Keratinocyte (primary cell): ENCODE measurements at regions not wholly inside any gene's neighbourhood (a gene's known extent, or its start where the extent isn't known, plus 50 kb on each side); places are given as distances from the start of the nearest gene placed in this dataset.
"Not testable (repeated sequence)": the region's sequence is repeated elsewhere in the genome, so short reads cannot be mapped to it uniquely, and the experiment has no call there.

ENCODE experiments used
- DNase-seq: peaks from one replicate; pipeline ENCODE4 v3.0.0-alpha.2; 2011; ENCODE audit warnings: low read depth, missing footprints, low spot score
- FAIRE-seq: peaks from 2 replicates; lab custom pipeline; 2011; peaks lifted over from hg19 to GRCh38; lab: Jason Lieb, UNC
- H2AFZ ChIP-seq: 2 replicates; pipeline ENCODE4 v1.6.0; 2012; ENCODE audit warnings: low read length, control low read depth, inconsistent platforms; ENCODE audit not compliant: control insufficient read depth
- H3K27ac ChIP-seq: 2 replicates; pipeline ENCODE4 v1.5.1; 2011; ENCODE audit warnings: low read length; ENCODE audit not compliant: control insufficient read depth, insufficient read depth
- H3K27me3 ChIP-seq: 3 replicates; pipeline ENCODE4 v1.6.0; 2011; ENCODE audit warnings: low read length; ENCODE audit not compliant: control insufficient read depth, insufficient read depth; ENCODE audit errors: extremely low read depth
- H3K36me3 ChIP-seq, 2 experiments: 2 replicates in 1 of 2; 3 replicates in 1 of 2; pipeline ENCODE4 v1.5.1; 2011; ENCODE audit warnings: low read length in 2 of 2, mild to moderate bottlenecking in 1 of 2; ENCODE audit not compliant: control insufficient read depth in 2 of 2, insufficient read depth in 2 of 2; ENCODE audit errors: extremely low read depth in 1 of 2
- H3K4me1 ChIP-seq: 3 replicates; pipeline ENCODE4 v1.5.1; 2011; ENCODE audit warnings: low read length; ENCODE audit not compliant: control insufficient read depth, insufficient read depth; ENCODE audit errors: extremely low read depth
- H3K4me2 ChIP-seq: 3 replicates; pipeline ENCODE4 v1.6.0; 2011; ENCODE audit warnings: low read depth, low read length; ENCODE audit not compliant: control insufficient read depth, insufficient read depth; ENCODE audit errors: extremely low read depth
- H3K4me3 ChIP-seq, 3 experiments: fragments of 200-600 bp in 1 of 3; sonication (generic) in 1 of 3; 2 replicates in 2 of 3; 3 replicates in 1 of 3; pipeline ENCODE4 v1.5.1; 2011 to 2016; ENCODE audit warnings: low read length in 3 of 3, mild to moderate bottlenecking in 3 of 3, control low read depth in 2 of 3, inconsistent platforms in 1 of 3, low read depth in 1 of 3, mixed read lengths in 1 of 3, mixed run types in 1 of 3, moderate library complexity in 1 of 3; ENCODE audit not compliant: control insufficient read depth in 2 of 3, insufficient read depth in 2 of 3; ENCODE audit errors: extremely low read depth in 1 of 3
- H3K79me2 ChIP-seq: 2 replicates; pipeline ENCODE4 v1.6.0; 2012; ENCODE audit warnings: low read length; ENCODE audit not compliant: control insufficient read depth, insufficient read depth
- H3K9ac ChIP-seq: 3 replicates; pipeline ENCODE4 v1.6.0; 2011; ENCODE audit warnings: low read length; ENCODE audit not compliant: control insufficient read depth, insufficient read depth; ENCODE audit errors: extremely low read depth
- H3K9me1 ChIP-seq: 3 replicates; pipeline ENCODE4 v1.6.0; 2011; ENCODE audit warnings: low read length; ENCODE audit not compliant: control insufficient read depth, insufficient read depth; ENCODE audit errors: extremely low read depth
- H3K9me3 ChIP-seq: 2 replicates; pipeline ENCODE4 v1.5.1; 2012; ENCODE audit warnings: low read depth, low read length; ENCODE audit not compliant: control insufficient read depth
- H4K20me1 ChIP-seq: 3 replicates; pipeline ENCODE4 v1.6.0; 2011; ENCODE audit warnings: low read length; ENCODE audit not compliant: control insufficient read depth, insufficient read depth; ENCODE audit errors: extremely low read depth
- EZH2 ChIP-seq: IDR thresholded peaks from one replicate; pipeline ENCODE4 v1.6.1; 2012; ENCODE audit warnings: inconsistent platforms, mild to moderate bottlenecking, low read length, moderate library complexity
- dilution Hi-C: fragments of 300-500 bp; cut with MboI; formaldehyde crosslinking; loops from one replicate; pipeline ENCODE4 v1.7.0; 2020; ENCODE audit warnings: low sequenced_read_pairs; ENCODE audit not compliant: extremely low pct_ligation_motif_present
- TF ChIP-seq, protein P1 (sequence below), 3 experiments: IDR thresholded peaks in 1 of 3; conservative IDR thresholded peaks in 1 of 3; optimal IDR thresholded peaks in 1 of 3; 2 replicates in 2 of 3; 3 replicates in 1 of 3; pipeline versions ENCODE3 to v1.5.1; 2011; ENCODE audit warnings: low read length in 3 of 3, mild to moderate bottlenecking in 3 of 3, moderate library complexity in 2 of 3, control low read depth in 1 of 3, inconsistent platforms in 1 of 3; ENCODE audit not compliant: insufficient read depth in 2 of 3; ENCODE audit errors: extremely low read depth in 1 of 3

DNA sequence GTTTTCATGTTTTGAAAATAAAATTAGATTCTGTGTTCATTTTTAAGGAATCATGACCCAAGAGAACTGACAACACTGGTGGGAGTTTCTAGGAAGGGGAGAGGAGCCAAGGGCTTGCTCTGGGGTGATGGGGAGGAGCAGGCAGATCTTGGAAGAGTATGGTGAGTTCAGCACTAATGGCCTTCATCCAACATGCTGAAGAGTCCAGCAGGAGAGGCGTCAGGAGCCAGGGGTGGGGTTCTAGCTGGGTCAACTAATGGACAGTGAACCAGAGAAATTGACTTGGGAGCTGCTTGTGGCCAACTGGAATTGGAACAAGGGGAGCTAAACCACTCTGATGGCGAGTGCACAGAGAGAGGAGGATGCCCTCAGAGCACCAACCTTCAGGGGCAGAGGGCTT lies 107.1 kb downstream of the MRPL14 start:
- no peaks in the 10 kb centered on the region for H3K79me2 ChIP-seq
- H3K36me3 ChIP-seq: no peaks in the 10 kb centered on the region
- no peak for TF ChIP-seq EZH2
- TF ChIP-seq, protein P1, sequence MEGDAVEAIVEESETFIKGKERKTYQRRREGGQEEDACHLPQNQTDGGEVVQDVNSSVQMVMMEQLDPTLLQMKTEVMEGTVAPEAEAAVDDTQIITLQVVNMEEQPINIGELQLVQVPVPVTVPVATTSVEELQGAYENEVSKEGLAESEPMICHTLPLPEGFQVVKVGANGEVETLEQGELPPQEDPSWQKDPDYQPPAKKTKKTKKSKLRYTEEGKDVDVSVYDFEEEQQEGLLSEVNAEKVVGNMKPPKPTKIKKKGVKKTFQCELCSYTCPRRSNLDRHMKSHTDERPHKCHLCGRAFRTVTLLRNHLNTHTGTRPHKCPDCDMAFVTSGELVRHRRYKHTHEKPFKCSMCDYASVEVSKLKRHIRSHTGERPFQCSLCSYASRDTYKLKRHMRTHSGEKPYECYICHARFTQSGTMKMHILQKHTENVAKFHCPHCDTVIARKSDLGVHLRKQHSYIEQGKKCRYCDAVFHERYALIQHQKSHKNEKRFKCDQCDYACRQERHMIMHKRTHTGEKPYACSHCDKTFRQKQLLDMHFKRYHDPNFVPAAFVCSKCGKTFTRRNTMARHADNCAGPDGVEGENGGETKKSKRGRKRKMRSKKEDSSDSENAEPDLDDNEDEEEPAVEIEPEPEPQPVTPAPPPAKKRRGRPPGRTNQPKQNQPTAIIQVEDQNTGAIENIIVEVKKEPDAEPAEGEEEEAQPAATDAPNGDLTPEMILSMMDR (optimal IDR thresholded peaks at IDR 0.05 in 1 of 3, IDR thresholded peaks at IDR 0.05 in 1 of 3, conservative IDR thresholded peaks at IDR 0.05 in 1 of 3; ENCODE audit: extremely low read depth in 1 of 3, insufficient read depth in 2 of 3, low read length in 3 of 3): no peak
- H2AFZ ChIP-seq: no peak overlapping the region
- H3K4me2 ChIP-seq: no peak overlapping the region
- H3K4me1 ChIP-seq: peaks cover 10% of the 10 kb centered on the region
- no peaks in the 10 kb centered on the region for H4K20me1 ChIP-seq
- H3K4me3 ChIP-seq: no peak overlapping the region
- no peak overlapping the region for H3K27ac ChIP-seq
- no peaks in the 10 kb centered on the region for H3K27me3 ChIP-seq
- dilution Hi-C loops: no loop called here
- no peak for FAIRE-seq
- no peaks in the 10 kb centered on the region for H3K9me1 ChIP-seq
- H3K9ac ChIP-seq: no peak overlapping the region
- DNase-seq: no peak
- no peaks in the 10 kb centered on the region for H3K9me3 ChIP-seq

DNA sequence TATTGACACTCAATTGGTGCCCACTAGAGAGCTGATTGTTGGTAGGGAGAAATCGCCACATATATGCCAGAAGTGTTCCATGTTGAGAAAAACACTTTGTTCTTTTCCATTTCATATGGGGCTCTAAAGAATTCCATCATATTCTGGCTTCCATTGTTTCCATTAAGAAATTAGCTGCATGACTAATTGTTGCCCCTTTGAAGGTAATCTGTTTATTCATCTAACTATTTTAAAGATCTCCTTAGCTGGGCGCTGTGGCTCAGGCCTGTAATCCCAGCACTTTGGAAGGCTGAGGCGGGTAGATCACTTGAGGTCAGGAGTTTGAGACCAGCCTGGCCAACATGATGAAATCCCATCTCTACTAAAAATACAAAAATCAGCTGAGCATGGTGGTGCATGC lies 109.9 kb downstream of the MRPL14 start:
- FAIRE-seq: not testable (repeated sequence)

DNA sequence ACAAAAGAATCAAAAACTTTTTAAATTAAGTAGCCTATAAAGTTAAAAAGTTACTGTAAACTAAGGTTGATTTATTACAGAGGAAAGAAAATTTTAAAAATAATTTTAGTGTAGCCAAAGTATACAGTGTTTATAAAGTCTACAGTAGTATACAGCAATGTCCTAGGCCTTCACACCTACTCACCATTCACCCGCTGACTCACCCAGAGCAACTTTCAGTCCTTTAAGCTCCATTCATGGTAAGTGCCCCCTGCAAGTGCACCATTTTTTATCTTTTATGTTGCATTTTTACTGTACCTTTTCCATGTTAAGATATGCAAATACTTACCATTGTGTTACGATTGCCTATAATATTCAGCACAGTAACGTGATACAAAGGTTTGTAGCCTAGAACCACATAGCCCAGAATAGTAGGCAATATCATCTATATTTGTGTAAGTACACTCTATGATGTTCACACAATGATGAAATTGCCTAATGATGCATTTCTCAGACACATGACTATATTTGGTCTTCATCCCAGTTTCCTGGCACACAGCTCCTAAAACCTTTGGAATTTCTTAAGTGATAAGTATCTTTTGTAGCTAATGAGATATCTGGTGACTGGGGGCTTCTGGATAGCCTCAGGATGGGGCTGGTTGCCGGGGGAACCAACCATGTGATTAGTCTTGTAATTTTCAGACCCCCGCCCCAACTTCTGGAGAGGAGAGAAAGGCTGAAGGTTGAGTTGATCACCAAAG lies 111.0 kb downstream of the MRPL14 start:
- FAIRE-seq: no peak

More for the DNA sequence above, 109.9 kb downstream of the MRPL14 start:
- H3K4me3 ChIP-seq, H3K4me1 ChIP-seq, dilution Hi-C loops, H3K27me3 ChIP-seq, H3K9me3 ChIP-seq, DNase-seq, H3K9ac ChIP-seq, H3K27ac ChIP-seq, H4K20me1 ChIP-seq, H3K4me2 ChIP-seq, H3K36me3 ChIP-seq, H2AFZ ChIP-seq, H3K9me1 ChIP-seq, H3K79me2 ChIP-seq: not testable (repeated sequence)

More for the DNA sequence above, 111.0 kb downstream of the MRPL14 start:
- no peak overlapping the region for H3K4me3 ChIP-seq
- DNase-seq: no peak
- TF ChIP-seq, protein P1 (optimal IDR thresholded peaks at IDR 0.05 in 1 of 3, IDR thresholded peaks at IDR 0.05 in 1 of 3, conservative IDR thresholded peaks at IDR 0.05 in 1 of 3; ENCODE audit: extremely low read depth in 1 of 3, insufficient read depth in 2 of 3, low read length in 3 of 3): no peak
- TF ChIP-seq EZH2: no peak
- H3K27ac ChIP-seq: no peak overlapping the region
- H3K27me3 ChIP-seq: no peaks in the 10 kb centered on the region
- peaks cover 3% of the 10 kb centered on the region for H3K9me3 ChIP-seq
- no peaks in the 10 kb centered on the region for H3K9me1 ChIP-seq
- H3K36me3 ChIP-seq: no peaks in the 10 kb centered on the region
- dilution Hi-C loops: no loop called here
- no peak overlapping the region for H2AFZ ChIP-seq
- no peaks in the 10 kb centered on the region for H3K79me2 ChIP-seq
- H3K9ac ChIP-seq: no peak overlapping the region
- H3K4me1 ChIP-seq: peaks cover 11% of the 10 kb centered on the region
- no peaks in the 10 kb centered on the region for H4K20me1 ChIP-seq
- no peak overlapping the region for H3K4me2 ChIP-seq
